SH-SY5Y (cell line): ENCODE measurements at regions not wholly inside any gene's neighbourhood (a gene's known extent, or its start where the extent isn't known, plus 50 kb on each side); places are given as distances from the start of the nearest gene placed in this dataset.

Experiments used
- GATA2 ChIP-seq: IDR thresholded peaks from 2 replicates; pipeline ENCODE4 v1.6.1; 2011; ENCODE audit warnings: mild to moderate bottlenecking, low read depth, low read length
- GATA3 ChIP-seq: IDR thresholded peaks from 2 replicates; pipeline ENCODE4 v1.6.1; 2011; ENCODE audit warnings: low read depth, mild to moderate bottlenecking, low read length, moderate library complexity

GRCh38 chr4:119942806-119943205 lies 123.8 kb downstream of the MAD2L1 start:
- TF ChIP-seq GATA3 (no peak), GATA2 (no peak)
